GM12878 (cell line): ENCODE measurements at regions not wholly inside any gene's neighbourhood (a gene's known extent, or its start where the extent isn't known, plus 50 kb on each side); places are given as distances from the start of the nearest gene placed in this dataset.

Experiments used
- ATAC-seq: fragments of 200-7000 bp; cut with Tn5 transposase; 3 replicates; pipeline ENCODE4 v1.9.1; 2020; ENCODE audit warnings: mild to moderate bottlenecking, moderate library complexity
- BruUV-seq: library from RNA; stranded (reverse); fragments of 400-500 nt; replicated peaks from 2 replicates; lab custom pipeline; 2021; lab: Mats Ljungman, UMichigan
- CTCF ChIA-PET: fragments of 300-600 bp; sonication (Branson Sonifier 250); formaldehyde crosslinking; extraction: SDS; loops from one replicate; lab custom pipeline; 2021; ENCODE audit warnings: inconsistent platforms; lab: Yijun Ruan, JAX
- POLR2A ChIA-PET: fragments of 350-600 bp; formaldehyde crosslinking; extraction: SDS; loops from one replicate; lab custom pipeline; 2021; ENCODE audit warnings: inconsistent platforms; lab: Charles Lee
- RAD21 ChIA-PET: fragments of 300-600 bp; sonication (Branson Sonifier 250); formaldehyde crosslinking; loops from one replicate; lab custom pipeline; 2023; ENCODE audit warnings: antibody characterized with exemption; ENCODE audit not compliant: unreplicated experiment; lab: Charles Lee
- SMC1A ChIA-PET: fragments of 300-600 bp; sonication (Branson Sonifier 250); formaldehyde crosslinking; loops from one replicate; lab custom pipeline; 2023; ENCODE audit not compliant: unreplicated experiment, uncharacterized antibody; lab: Charles Lee
- DNase-seq: peaks from one replicate; pipeline ENCODE4 v3.0.0-alpha.2; 2011; ENCODE audit warnings: low read depth, low spot score
- FAIRE-seq: peaks from 3 replicates; lab custom pipeline; 2011; peaks lifted over from hg19 to GRCh38; lab: Jason Lieb, UNC
- H2AFZ ChIP-seq: 2 replicates; pipeline ENCODE4 v1.6.0; 2011; ENCODE audit warnings: low read depth, low read length, control low read depth; ENCODE audit not compliant: control insufficient read depth
- H3K27ac ChIP-seq: 2 replicates; pipeline ENCODE4 v1.5.1; 2011; ENCODE audit warnings: control low read depth; ENCODE audit not compliant: control insufficient read depth, insufficient read depth
- H3K27me3 ChIP-seq, 2 experiments: replicated peaks in 1 of 2; 2 replicates each; pipeline versions ENCODE4 v1.6.0 to v1.6.1; 2011; ENCODE audit warnings: low read length in 1 of 2; ENCODE audit not compliant: control insufficient read depth in 2 of 2, insufficient read depth in 2 of 2
- H3K36me3 ChIP-seq, 2 experiments: 2 replicates each; pipeline ENCODE4 v1.5.1; 2011; ENCODE audit warnings: low read length in 1 of 2; ENCODE audit not compliant: control insufficient read depth in 2 of 2, insufficient read depth in 2 of 2
- H3K4me1 ChIP-seq: 2 replicates; pipeline ENCODE4 v1.6.1; 2011; ENCODE audit warnings: mild to moderate bottlenecking, low read length, moderate library complexity, mixed read lengths; ENCODE audit not compliant: control insufficient read depth, insufficient read depth
- H3K4me2 ChIP-seq: 2 replicates; pipeline ENCODE4 v1.6.0; 2011; ENCODE audit warnings: control low read depth; ENCODE audit not compliant: control insufficient read depth, insufficient read depth
- H3K4me3 ChIP-seq: fragments of 200-600 bp; sonication (generic); 2 replicates; pipeline ENCODE4 v1.5.1; 2016
- H3K79me2 ChIP-seq: 2 replicates; pipeline ENCODE4 v1.6.0; 2011; ENCODE audit warnings: low read length; ENCODE audit not compliant: control insufficient read depth, insufficient read depth
- H3K9ac ChIP-seq: 2 replicates; pipeline ENCODE4 v1.8.0; 2011; ENCODE audit warnings: low read length, control low read depth, mixed read lengths; ENCODE audit not compliant: control insufficient read depth, insufficient read depth
- H3K9me3 ChIP-seq: replicated peaks from 3 replicates; pipeline ENCODE4 v1.5.1; 2011; ENCODE audit warnings: mild to moderate bottlenecking, low read length; ENCODE audit not compliant: control insufficient read depth, insufficient read depth
- H4K20me1 ChIP-seq: 2 replicates; pipeline ENCODE4 v1.6.0; 2011; ENCODE audit not compliant: control insufficient read depth, insufficient read depth
- CHD2 ChIP-seq: IDR thresholded peaks from 2 replicates; pipeline ENCODE4 v1.6.1; 2011; ENCODE audit warnings: low read depth, low read length, improper control_type of control experiment, borderline replicate concordance
- CREB1 ChIP-seq: IDR thresholded peaks from 2 replicates; pipeline ENCODE4 v1.6.1; 2012; ENCODE audit warnings: low read depth, mild to moderate bottlenecking, inconsistent platforms
- DPF2 ChIP-seq: fragments of 450-650 bp; IDR thresholded peaks from 2 replicates; pipeline ENCODE4 v1.6.1; 2017; ENCODE audit warnings: mild to moderate bottlenecking
- ESRRA ChIP-seq: IDR thresholded peaks from 2 replicates; pipeline ENCODE4 v1.6.1; 2012; ENCODE audit warnings: mild to moderate bottlenecking, low read length, improper control_type of control experiment
- MYB ChIP-seq: fragments of 150-350 bp; IDR thresholded peaks from 2 replicates; pipeline ENCODE4 v1.6.1; 2014; ENCODE audit warnings: mild to moderate bottlenecking, low read depth, low read length, borderline replicate concordance
- NFIC ChIP-seq: IDR thresholded peaks from 2 replicates; pipeline ENCODE4 v1.6.1; 2012; ENCODE audit warnings: low read depth, mild to moderate bottlenecking, inconsistent platforms, low read length, moderate library complexity
- RCOR1 ChIP-seq: conservative IDR thresholded peaks from 2 replicates; pipeline ENCODE4 v1.6.1; 2012; ENCODE audit warnings: low read depth, low read length, improper control_type of control experiment
- RFX5 ChIP-seq: IDR thresholded peaks from 2 replicates; pipeline ENCODE4 v1.6.1; 2011; ENCODE audit warnings: low read depth, low read length, improper control_type of control experiment
- STAT1 ChIP-seq: fragments of 450-650 bp; conservative IDR thresholded peaks from 2 replicates; pipeline ENCODE4 v1.6.1; 2014; ENCODE audit warnings: antibody characterized with exemption, mild to moderate bottlenecking
- TAF1 ChIP-seq: IDR thresholded peaks from 2 replicates; pipeline ENCODE4 v1.6.1; 2011; ENCODE audit warnings: mild to moderate bottlenecking, low read depth, low read length, borderline replicate concordance
- YBX1 ChIP-seq: fragments of 450-650 bp; IDR thresholded peaks from 2 replicates; pipeline ENCODE4 v1.6.1; 2016; ENCODE audit warnings: antibody characterized with exemption
- YY1 ChIP-seq: IDR thresholded peaks from 2 replicates; pipeline ENCODE4 v1.6.1; 2011; ENCODE audit warnings: low read depth, mild to moderate bottlenecking, low read length
- ZNF24 ChIP-seq: fragments of 450-650 bp; IDR thresholded peaks from 2 replicates; pipeline ENCODE4 v1.6.1; 2017; ENCODE audit warnings: antibody characterized with exemption, mild to moderate bottlenecking
- ZNF384 ChIP-seq: IDR thresholded peaks from 2 replicates; pipeline ENCODE4 v1.6.1; 2012; ENCODE audit warnings: low read depth, mild to moderate bottlenecking, low read length, improper control_type of control experiment, borderline replicate concordance
- WGBS: methylation state at CpG from one replicate; pipeline ENCODE4 v1.1.6; 2016; ENCODE audit warnings: low lambda C conversion rate; ENCODE audit not compliant: insufficient replicate concordance, insufficient coverage; ENCODE audit errors: missing lambda C conversion rate; 5-methylcytosine and 5-hydroxymethylcytosine counted together
- in situ Hi-C: fragments of 300-500 bp; cut with MboI; formaldehyde crosslinking; loops from 9 replicates; pipeline ENCODE4 v1.14.3; 2018; ENCODE audit warnings: mixed read lengths
- intact Hi-C: fragments of 100-400 bp; cut with micrococcal nuclease; formaldehyde crosslinking; loops from one replicate; pipeline ENCODE4 v1.14.2; 2022; ENCODE audit not compliant: unreplicated experiment
- TF ChIP-seq, protein P1 (sequence below): fragments of 450-650 bp; IDR thresholded peaks from 2 replicates; pipeline ENCODE4 v1.6.1; 2016; ENCODE audit warnings: mild to moderate bottlenecking, moderate library complexity, borderline replicate concordance
- TF ChIP-seq, protein P2 (sequence below): fragments of 450-650 bp; IDR thresholded peaks from 2 replicates; pipeline ENCODE4 v1.6.1; 2018; ENCODE audit warnings: mild to moderate bottlenecking, low read depth, moderate library complexity; ENCODE audit not compliant: partially characterized antibody
- TF ChIP-seq, protein P3 (sequence below): fragments of 450-650 bp; IDR thresholded peaks from 2 replicates; pipeline ENCODE4 v1.6.1; 2017; ENCODE audit warnings: borderline replicate concordance
- TF ChIP-seq, protein P4 (sequence below): IDR thresholded peaks from 2 replicates; pipeline ENCODE4 v1.6.1; 2012; ENCODE audit warnings: low read depth, low read length, improper control_type of control experiment

DNA sequence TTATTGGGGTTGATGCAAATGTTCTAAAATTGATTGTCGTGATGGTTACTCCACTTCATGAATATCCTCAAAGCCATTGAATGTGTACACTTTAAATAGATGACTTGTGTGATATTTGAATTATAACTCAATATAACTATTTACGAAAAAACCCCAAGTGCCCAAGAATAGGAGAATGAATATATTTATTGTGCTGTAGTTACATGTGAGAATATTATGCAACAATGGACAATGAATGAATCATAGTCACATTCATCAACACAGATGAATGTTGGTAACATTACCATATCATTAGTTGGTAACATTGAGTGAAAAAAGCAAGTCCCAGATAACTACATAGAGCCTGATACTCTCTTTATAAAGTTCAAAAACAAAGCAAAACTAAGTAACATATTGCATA is 127.8 kb upstream of the UBL3 start:
- CTCF ChIA-PET: no interaction called here
- TF ChIP-seq RFX5 (no peak), ZNF24 (no peak), ESRRA (no peak), STAT1 (no peak), DPF2 (no peak), RCOR1 (no peak), YY1 (no peak), CHD2 (no peak), MYB (no peak), NFIC (no peak), TAF1 (no peak), ZNF384 (no peak), CREB1 (no peak), YBX1 (no peak)
- TF ChIP-seq, protein P1, sequence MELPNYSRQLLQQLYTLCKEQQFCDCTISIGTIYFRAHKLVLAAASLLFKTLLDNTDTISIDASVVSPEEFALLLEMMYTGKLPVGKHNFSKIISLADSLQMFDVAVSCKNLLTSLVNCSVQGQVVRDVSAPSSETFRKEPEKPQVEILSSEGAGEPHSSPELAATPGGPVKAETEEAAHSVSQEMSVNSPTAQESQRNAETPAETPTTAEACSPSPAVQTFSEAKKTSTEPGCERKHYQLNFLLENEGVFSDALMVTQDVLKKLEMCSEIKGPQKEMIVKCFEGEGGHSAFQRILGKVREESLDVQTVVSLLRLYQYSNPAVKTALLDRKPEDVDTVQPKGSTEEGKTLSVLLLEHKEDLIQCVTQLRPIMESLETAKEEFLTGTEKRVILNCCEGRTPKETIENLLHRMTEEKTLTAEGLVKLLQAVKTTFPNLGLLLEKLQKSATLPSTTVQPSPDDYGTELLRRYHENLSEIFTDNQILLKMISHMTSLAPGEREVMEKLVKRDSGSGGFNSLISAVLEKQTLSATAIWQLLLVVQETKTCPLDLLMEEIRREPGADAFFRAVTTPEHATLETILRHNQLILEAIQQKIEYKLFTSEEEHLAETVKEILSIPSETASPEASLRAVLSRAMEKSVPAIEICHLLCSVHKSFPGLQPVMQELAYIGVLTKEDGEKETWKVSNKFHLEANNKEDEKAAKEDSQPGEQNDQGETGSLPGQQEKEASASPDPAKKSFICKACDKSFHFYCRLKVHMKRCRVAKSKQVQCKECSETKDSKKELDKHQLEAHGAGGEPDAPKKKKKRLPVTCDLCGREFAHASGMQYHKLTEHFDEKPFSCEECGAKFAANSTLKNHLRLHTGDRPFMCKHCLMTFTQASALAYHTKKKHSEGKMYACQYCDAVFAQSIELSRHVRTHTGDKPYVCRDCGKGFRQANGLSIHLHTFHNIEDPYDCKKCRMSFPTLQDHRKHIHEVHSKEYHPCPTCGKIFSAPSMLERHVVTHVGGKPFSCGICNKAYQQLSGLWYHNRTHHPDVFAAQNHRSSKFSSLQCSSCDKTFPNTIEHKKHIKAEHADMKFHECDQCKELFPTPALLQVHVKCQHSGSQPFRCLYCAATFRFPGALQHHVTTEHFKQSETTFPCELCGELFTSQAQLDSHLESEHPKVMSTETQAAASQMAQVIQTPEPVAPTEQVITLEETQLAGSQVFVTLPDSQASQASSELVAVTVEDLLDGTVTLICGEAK: no peak
- TF ChIP-seq, protein P2, sequence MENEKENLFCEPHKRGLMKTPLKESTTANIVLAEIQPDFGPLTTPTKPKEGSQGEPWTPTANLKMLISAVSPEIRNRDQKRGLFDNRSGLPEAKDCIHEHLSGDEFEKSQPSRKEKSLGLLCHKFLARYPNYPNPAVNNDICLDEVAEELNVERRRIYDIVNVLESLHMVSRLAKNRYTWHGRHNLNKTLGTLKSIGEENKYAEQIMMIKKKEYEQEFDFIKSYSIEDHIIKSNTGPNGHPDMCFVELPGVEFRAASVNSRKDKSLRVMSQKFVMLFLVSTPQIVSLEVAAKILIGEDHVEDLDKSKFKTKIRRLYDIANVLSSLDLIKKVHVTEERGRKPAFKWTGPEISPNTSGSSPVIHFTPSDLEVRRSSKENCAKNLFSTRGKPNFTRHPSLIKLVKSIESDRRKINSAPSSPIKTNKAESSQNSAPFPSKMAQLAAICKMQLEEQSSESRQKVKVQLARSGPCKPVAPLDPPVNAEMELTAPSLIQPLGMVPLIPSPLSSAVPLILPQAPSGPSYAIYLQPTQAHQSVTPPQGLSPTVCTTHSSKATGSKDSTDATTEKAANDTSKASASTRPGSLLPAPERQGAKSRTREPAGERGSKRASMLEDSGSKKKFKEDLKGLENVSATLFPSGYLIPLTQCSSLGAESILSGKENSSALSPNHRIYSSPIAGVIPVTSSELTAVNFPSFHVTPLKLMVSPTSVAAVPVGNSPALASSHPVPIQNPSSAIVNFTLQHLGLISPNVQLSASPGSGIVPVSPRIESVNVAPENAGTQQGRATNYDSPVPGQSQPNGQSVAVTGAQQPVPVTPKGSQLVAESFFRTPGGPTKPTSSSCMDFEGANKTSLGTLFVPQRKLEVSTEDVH: no peak
- TF ChIP-seq, protein P3, sequence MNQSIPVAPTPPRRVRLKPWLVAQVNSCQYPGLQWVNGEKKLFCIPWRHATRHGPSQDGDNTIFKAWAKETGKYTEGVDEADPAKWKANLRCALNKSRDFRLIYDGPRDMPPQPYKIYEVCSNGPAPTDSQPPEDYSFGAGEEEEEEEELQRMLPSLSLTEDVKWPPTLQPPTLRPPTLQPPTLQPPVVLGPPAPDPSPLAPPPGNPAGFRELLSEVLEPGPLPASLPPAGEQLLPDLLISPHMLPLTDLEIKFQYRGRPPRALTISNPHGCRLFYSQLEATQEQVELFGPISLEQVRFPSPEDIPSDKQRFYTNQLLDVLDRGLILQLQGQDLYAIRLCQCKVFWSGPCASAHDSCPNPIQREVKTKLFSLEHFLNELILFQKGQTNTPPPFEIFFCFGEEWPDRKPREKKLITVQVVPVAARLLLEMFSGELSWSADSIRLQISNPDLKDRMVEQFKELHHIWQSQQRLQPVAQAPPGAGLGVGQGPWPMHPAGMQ: no peak
- TF ChIP-seq, protein P4, sequence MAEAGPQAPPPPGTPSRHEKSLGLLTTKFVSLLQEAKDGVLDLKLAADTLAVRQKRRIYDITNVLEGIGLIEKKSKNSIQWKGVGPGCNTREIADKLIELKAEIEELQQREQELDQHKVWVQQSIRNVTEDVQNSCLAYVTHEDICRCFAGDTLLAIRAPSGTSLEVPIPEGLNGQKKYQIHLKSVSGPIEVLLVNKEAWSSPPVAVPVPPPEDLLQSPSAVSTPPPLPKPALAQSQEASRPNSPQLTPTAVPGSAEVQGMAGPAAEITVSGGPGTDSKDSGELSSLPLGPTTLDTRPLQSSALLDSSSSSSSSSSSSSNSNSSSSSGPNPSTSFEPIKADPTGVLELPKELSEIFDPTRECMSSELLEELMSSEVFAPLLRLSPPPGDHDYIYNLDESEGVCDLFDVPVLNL: no peak

More for the DNA sequence above, 127.8 kb upstream of the UBL3 start:
- Histone ChIP-seq H3K4me2 (no peak overlapping the region), H3K4me3 (no peak overlapping the region), H4K20me1 (no peaks in the 10 kb centered on the region), H2AFZ (no peak overlapping the region), H3K4me1 (no peaks in the 10 kb centered on the region), H3K36me3 (no peaks in the 10 kb centered on the region), H3K9ac (no peak overlapping the region), H3K27ac (no peak overlapping the region), H3K79me2 (no peaks in the 10 kb centered on the region), H3K9me3 (no peaks in the 10 kb centered on the region), H3K27me3 (no peaks in the 10 kb centered on the region; a peak in 1 of 4 replicates)
- ChIA-PET POLR2A (no interaction called here), RAD21 (no interaction called here), SMC1A (no interaction called here)
- ATAC-seq: no peak
- no peak for DNase-seq
- no peak for FAIRE-seq
- in situ Hi-C loops: no loop called here
- no TSS peak for BruUV-seq
- intact Hi-C loops: no loop called here
- 37% methylated on average over 2 of the region's 2 CpGs for WGBS
